Endothelial cell (in vitro differentiated cells): ENCODE measurements at regions not wholly inside any gene's neighbourhood (a gene's known extent, or its start where the extent isn't known, plus 50 kb on each side); places are given as distances from the start of the nearest gene placed in this dataset.
"Not testable (repeated sequence)": the region's sequence is repeated elsewhere in the genome, so short reads cannot be mapped to it uniquely, and the experiment has no call there.

Experiments used
- DNase-seq: peaks from one replicate; pipeline ENCODE4 v3.0.0; 2021; ENCODE audit warnings: low spot score
- H3K27ac Mint-ChIP-seq: one replicate; pipeline ENCODE4 v1.8.0; 2021; ENCODE audit warnings: mixed read lengths, inconsistent platforms; ENCODE audit not compliant: unreplicated experiment
- H3K27me3 Mint-ChIP-seq: one replicate; pipeline ENCODE4 v1.8.0; 2021; ENCODE audit warnings: mild to moderate bottlenecking, moderate library complexity, mixed read lengths, inconsistent platforms; ENCODE audit not compliant: unreplicated experiment
- H3K36me3 Mint-ChIP-seq: one replicate; pipeline ENCODE4 v1.8.0; 2021; ENCODE audit warnings: mild to moderate bottlenecking, low read depth, mixed read lengths, inconsistent platforms; ENCODE audit not compliant: unreplicated experiment
- H3K4me1 Mint-ChIP-seq: one replicate; pipeline ENCODE4 v1.8.0; 2021; ENCODE audit warnings: mild to moderate bottlenecking, mixed read lengths, inconsistent platforms; ENCODE audit not compliant: unreplicated experiment
- H3K4me3 Mint-ChIP-seq: one replicate; pipeline ENCODE4 v1.8.0; 2021; ENCODE audit warnings: mild to moderate bottlenecking, mixed read lengths, inconsistent platforms; ENCODE audit not compliant: unreplicated experiment
- H3K9me3 Mint-ChIP-seq: one replicate; pipeline ENCODE4 v1.8.0; 2021; ENCODE audit warnings: mixed read lengths, inconsistent platforms; ENCODE audit not compliant: unreplicated experiment
- TF ChIP-seq, protein P1 (sequence below): fragments of 200-600 bp; sonication (generic); IDR thresholded peaks from one replicate; pipeline ENCODE4 v1.5.0; 2021; ENCODE audit warnings: antibody characterized with exemption; ENCODE audit not compliant: unreplicated experiment

DNA sequence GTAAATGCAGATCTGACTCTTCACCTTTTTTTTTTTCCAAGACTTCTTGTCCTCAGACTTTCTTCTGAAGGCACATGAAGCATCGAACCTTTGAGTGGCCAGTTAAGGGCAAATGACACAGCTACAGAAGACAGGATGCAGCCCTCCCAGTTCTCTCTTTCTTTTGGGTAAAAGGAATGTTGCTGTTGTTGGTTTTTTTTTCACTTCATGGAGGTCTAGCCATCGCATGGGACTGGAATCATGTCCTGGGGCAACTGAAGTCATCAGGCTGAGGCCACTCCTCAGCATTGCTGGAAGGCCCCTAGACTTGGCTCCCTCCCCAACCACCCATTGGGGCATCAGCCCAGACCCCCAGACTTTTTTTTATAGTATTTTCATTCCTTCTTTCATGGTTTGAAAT, 896.5 kb downstream of the SORCS1 start:
- H3K4me1 Mint-ChIP-seq = no peaks in the 10 kb centered on the region
- H3K9me3 Mint-ChIP-seq = no peaks in the 10 kb centered on the region
- H3K4me3 Mint-ChIP-seq = no peak overlapping the region
- no peaks in the 10 kb centered on the region for H3K27me3 Mint-ChIP-seq
- no peak for DNase-seq
- H3K36me3 Mint-ChIP-seq = no peaks in the 10 kb centered on the region
- no peak overlapping the region for H3K27ac Mint-ChIP-seq
- TF ChIP-seq, protein P1, sequence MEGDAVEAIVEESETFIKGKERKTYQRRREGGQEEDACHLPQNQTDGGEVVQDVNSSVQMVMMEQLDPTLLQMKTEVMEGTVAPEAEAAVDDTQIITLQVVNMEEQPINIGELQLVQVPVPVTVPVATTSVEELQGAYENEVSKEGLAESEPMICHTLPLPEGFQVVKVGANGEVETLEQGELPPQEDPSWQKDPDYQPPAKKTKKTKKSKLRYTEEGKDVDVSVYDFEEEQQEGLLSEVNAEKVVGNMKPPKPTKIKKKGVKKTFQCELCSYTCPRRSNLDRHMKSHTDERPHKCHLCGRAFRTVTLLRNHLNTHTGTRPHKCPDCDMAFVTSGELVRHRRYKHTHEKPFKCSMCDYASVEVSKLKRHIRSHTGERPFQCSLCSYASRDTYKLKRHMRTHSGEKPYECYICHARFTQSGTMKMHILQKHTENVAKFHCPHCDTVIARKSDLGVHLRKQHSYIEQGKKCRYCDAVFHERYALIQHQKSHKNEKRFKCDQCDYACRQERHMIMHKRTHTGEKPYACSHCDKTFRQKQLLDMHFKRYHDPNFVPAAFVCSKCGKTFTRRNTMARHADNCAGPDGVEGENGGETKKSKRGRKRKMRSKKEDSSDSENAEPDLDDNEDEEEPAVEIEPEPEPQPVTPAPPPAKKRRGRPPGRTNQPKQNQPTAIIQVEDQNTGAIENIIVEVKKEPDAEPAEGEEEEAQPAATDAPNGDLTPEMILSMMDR = no peak

DNA sequence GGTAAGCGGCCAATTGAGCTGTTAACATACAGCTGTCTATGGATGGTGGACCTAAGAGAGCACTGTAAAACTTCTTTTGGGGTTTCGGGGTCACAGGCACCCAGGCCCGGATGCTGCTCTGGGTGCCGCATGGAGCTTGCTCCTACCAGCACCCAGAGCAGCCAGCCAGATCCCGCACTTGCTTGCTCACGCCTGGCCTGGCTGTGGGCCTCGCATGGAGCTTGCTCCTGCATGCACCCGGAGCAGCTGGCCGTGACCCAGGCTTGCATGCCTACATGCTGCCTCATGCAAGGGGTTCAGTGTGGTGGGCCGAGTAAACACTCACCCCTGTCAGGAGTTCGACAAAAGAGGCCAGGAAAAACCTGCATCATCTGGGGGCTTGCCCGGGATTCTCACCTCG, 896.9 kb downstream of the SORCS1 start:
- Mint-ChIP-seq H3K27me3 (no peaks in the 10 kb centered on the region), H3K4me1 (no peaks in the 10 kb centered on the region), H3K27ac (no peak overlapping the region), H3K4me3 (no peak overlapping the region), H3K9me3 (no peaks in the 10 kb centered on the region), H3K36me3 (no peaks in the 10 kb centered on the region)
- TF ChIP-seq, protein P1 = no peak
- no peak for DNase-seq

DNA sequence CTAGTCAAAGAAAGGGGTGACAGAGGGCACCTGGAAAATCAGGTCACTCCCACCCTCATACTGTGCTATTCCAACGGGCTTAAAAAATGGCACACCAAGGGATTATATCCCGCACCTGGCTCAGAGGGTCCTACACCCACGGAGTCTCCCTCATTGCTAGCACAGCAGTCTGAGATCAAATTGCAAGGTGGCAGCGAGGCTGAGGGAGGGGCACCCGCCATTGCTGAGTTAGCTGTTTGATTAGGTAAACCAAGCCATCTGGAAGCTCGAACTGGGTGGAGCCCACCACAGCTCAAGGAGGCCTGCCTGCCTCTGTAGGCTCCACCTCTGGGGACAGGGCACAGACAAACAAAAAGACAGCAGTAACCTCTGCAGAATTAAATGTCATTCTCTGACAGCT, 907.1 kb downstream of the SORCS1 start:
- not testable (repeated sequence) for H3K9me3 Mint-ChIP-seq, H3K4me1 Mint-ChIP-seq, H3K27me3 Mint-ChIP-seq, DNase-seq, H3K27ac Mint-ChIP-seq, H3K36me3 Mint-ChIP-seq, H3K4me3 Mint-ChIP-seq

DNA sequence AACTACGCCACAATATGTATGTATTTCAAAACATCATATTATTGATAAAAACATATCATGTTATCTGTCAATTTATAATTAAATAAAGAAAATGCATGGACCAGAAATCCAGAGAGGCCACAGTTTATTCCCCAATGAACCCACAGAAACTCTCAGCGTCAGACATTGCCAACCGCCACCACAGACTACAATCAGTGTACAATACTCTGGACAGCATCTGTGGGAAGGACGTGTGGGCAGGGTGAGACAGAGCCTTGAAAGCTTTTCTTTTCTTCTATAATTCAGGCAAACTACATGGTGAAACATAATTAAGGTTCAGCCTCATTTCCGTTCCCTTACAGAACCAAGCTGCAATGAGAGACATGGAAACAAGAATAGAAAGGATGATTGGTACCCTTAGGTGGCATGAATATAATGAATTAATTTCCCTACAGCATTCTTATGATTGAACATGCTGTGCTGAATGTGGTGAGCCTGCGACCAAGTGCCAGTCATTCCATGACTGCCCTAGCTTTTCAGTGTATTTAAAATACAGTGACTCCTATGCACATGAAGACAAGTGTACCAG, 909.3 kb downstream of the SORCS1 start:
- TF ChIP-seq, protein P1 = no peak
- no peaks in the 10 kb centered on the region for H3K36me3 Mint-ChIP-seq
- no peak overlapping the region for H3K4me3 Mint-ChIP-seq
- DNase-seq = no peak
- no peaks in the 10 kb centered on the region for H3K9me3 Mint-ChIP-seq
- peaks cover 3% of the 10 kb centered on the region for H3K27me3 Mint-ChIP-seq
- H3K4me1 Mint-ChIP-seq = no peaks in the 10 kb centered on the region
- H3K27ac Mint-ChIP-seq = no peak overlapping the region

DNA sequence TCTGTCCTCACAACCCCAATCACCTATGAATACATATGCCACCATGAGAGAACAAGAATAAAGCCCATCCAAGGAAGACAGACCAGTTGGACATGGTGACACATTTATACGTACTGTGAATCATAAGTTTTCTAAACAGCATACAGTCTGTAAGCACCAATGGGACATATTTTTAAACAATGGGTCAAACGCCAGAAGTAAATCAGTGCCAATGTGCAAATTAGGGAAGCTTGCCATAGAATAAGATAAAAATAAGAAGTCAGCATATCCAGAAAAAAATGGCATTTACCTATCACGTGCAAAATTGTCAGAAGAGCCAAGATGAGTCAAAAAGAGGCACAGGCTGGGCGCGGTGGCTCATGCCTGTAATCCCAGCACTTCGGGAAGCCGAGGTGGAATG, 910.4 kb downstream of the SORCS1 start:
- Mint-ChIP-seq H3K36me3 (no peaks in the 10 kb centered on the region), H3K4me1 (no peaks in the 10 kb centered on the region), H3K27me3 (peaks cover 3% of the 10 kb centered on the region), H3K9me3 (no peaks in the 10 kb centered on the region), H3K27ac (no peak overlapping the region), H3K4me3 (no peak overlapping the region)
- DNase-seq = no peak
- TF ChIP-seq, protein P1 = no peak
